Stimulated activated CD4-positive, alpha-beta T cell treated with anti-CD3 and anti-CD28 coated beads, Interleukin-1b, Interleukin-23, amount 100 ng/mL, for 1 hour (primary cell): ENCODE measurements at regions not wholly inside any gene's neighbourhood (a gene's known extent, or its start where the extent isn't known, plus 50 kb on each side); places are given as distances from the start of the nearest gene placed in this dataset.
"Not testable (repeated sequence)": the region's sequence is repeated elsewhere in the genome, so short reads cannot be mapped to it uniquely, and the experiment has no call there.

Source experiments
- DNase-seq, 2 donors: peaks; one replicate each; pipeline ENCODE4 v3.0.0-alpha.2; 2020; ENCODE audit warnings: low read depth in 2 of 2

DNA sequence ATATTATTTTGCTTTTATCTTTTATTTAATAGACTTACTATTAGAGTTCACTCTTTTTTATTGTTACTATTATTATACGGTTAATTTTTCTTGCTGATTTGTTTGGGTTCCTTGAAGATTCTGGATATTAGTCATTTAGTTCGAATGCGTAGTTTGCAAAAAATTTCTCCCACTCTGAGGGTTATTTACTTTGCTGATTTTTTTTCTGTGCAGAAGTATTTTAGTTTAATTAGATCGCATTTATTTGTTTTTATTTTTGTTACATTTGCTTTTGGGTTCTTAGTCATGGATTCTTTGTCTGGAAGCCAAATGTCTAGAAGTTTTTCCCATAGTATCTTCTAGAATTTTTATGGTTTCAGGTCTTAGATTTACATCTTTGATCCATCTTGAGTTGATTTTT, 585.2 kb downstream of the CPS1 start:
- DNase-seq = no peak

GRCh38 chr2:211144078-211144477, 587.7 kb downstream of the CPS1 start:
- DNase-seq = no peak

DNA sequence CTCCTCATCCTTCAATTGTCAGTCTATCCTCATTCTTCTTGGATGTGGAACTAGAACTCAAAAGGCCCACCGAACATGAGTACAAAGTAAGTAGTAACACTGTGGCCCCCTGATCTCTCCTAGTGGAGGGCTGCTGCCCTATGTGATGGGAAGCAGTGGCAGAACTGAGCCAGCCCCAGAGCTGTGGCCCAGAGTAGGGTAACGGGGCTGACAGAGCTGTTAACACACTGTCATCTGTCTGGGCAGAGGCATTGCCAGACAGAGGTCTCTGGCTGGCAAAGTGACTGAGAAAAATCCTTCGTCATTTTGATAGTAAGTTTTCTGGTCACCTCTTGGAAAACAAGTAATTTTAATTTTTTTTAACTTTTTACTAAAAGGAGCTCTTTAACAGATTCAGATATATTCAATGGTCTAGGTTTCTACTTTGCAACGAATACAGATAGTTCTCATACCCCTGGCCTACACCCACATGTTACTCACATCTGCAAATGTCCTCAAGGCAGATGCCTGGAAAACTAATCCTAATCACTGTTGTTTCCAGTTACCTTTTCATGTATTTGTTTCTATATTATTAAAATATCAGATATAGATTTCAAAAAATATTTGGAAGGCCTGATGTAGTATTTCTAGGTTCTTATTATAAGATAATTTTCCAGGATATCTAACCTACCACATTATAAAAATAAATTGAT, 588.7 kb downstream of the CPS1 start:
- DNase-seq = no peak

DNA sequence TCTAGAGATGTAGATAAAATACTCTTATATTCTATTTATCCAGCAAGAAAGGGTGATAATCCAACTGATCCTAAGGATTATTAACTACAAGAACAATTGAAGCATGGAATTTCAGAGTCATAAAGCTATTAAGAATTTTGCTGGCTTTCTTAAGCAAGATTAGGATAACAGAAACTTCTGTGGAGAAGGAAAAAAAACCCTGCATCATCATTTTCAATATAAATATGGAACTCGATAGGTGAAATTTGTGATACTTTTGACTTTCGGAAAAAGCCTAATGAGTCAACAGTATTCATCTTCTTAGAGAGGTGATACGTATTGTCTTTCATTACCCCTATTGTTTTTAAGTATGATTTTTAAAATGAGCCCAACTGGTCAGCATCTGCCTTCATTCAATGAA, 593.3 kb downstream of the CPS1 start:
- DNase-seq = no peak

GRCh38 chr2:211157211-211157610, 600.8 kb downstream of the CPS1 start:
- DNase-seq = no peak

DNA sequence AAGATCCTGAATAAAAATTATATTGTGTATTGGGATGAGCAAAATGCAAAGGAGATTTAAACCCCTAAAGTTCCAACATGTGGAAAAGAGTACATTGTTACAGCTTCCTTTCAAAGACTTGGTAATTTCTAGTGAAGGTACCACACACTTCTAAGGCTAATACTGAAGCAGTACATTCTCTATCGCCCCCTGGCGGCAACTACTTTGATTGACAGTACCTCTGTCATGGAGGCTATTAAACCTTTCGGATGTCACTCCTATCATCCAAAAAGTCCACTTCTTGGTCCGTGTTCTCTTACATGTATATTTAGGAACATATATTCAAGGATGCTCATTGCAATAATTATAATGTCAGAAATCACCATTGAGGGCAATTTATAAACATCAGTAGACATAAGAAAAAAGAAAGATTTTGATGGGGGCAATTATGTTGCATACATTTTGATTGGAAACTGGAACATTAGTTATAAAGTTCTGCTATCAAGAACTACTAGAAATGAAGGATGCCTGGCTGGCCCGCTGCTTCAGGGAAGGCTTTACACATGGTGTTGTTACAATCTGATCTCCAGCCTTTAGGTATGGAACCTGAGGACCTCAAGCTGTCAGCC, 601.6 kb downstream of the CPS1 start:
- DNase-seq = peak; percentile 16 to 41

DNA sequence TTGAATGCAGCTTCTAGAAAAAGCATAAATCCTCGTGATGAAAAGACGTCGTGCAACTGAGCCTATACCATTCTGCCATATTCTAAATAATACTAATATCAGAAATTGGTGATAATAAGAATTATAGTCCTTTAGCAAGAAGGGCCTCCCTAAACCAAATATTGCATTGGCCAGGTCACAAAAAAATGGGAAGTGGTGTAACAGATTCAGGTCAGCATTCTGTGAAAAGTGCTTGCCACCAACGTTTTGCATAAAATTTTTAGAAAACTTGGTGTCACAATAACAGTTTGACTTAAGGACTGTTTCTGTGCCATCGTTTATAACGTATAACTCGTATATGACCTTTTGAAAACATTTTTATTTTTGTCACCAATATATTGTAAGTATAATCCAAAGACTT, 603.6 kb downstream of the CPS1 start:
- no peak for DNase-seq

- no peak for DNase-seq
Measured at GRCh38 chr2:211161236-211161635, 604.8 kb downstream of the CPS1 start.

GRCh38 chr2:211162911-211163310, 606.5 kb downstream of the CPS1 start:
- no peak for DNase-seq

DNA sequence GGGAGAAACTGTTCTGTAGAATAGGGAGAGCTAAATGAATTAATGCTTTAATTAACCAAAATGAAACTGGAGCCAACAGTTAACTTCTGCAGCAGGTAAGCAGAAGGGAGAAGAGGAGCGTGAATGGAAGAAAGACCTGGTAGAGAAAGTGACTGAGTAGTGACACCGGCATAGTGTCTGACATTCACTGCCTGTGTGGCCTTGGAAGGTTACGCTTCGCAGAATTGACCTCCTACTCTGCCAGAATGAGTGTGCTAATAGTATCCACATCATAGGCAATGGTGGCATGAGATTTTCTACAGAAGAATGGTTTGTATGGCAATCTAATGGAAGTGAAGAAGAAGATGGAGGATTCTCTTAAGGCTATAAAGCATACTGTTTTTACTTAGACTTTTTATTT, 614.4 kb downstream of the CPS1 start:
- no peak for DNase-seq

- no peak for DNase-seq
Measured at GRCh38 chr2:211174021-211174420, 617.6 kb downstream of the CPS1 start.

DNA sequence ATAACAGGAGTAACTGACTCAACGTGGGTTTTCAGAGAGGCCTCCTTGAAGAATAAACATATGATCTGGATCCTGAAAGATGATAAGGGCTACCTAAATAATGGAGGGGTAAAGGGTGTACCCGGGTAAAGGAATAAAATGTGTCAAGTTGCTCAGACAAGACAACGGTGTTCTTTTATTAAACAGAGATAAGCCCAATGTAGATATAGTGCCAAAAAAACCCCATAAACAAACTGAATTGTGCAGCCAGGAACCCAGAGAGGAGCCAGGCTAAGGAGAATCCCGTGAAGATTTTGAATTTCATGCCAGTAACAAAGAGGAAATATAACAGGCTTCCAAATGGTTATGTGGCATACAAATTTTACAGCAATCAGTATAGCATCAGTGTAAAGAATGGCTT, 618.2 kb downstream of the CPS1 start:
- no peak for DNase-seq

DNA sequence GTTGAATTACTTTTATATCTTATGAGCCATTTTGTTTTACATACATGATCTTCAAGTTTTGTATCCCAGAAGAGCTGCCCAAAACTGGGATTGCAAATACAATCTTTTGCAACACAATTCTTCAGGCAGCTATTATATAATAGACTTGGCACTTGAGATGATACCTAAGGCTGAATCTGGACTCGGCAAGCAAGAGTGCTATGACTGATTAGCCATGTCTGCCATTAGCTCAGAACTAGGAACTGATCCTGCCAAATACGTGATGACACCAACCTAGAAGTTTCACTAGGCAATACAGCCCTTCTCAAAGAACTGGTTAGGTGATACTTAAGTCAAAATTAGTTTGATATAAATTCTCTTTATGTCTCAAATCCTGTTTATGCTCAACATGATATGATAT, 619.6 kb downstream of the CPS1 start:
- no peak for DNase-seq

DNA sequence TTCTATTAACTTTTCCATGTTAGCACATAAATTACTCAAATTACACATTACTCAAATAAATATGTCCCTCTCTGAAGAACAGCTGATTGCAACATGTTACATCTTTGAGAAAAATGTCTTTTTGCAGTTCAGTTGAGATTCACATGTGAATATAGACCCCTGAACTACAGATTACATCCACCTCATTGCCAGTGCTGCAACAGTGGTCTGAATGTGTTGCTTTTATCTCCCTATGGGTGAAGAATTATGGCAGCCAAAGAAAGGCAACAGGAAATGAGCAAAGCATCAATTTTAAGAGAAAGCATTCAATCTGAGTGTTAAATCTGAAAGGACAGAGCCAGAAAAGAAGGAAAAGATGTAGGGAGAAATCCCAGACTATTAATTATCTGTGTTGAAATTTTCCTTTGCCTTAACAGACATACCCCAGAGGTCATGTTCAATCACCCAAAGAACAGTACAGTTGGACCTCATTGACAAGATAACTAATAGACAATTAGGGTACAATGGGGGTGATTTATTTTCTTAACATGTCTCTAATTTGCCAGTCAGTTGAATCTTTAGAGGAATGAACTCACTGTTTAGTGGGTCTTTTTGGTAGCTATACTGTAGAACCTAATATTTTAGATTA, 620.2 kb downstream of the CPS1 start:
- no peak for DNase-seq

DNA sequence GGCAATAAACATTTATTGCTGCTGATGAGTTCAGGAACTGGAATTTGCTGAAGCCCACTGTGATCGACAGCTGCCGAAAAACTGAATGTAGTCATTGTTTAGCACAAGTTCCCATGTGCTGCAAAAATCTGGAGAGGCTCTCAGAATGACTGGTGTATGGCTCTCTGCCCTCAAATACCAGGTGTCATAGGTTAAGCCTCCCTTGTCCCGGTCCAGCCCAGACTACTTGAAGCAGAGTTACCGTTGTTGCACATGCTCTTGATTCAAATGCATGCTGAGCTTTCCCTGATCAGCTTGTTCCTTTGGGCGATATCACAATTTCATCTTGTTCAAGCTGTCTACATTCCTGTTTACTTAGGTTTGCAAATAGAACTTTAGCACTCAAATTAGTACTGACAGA, 625.2 kb downstream of the CPS1 start:
- no peak for DNase-seq

DNA sequence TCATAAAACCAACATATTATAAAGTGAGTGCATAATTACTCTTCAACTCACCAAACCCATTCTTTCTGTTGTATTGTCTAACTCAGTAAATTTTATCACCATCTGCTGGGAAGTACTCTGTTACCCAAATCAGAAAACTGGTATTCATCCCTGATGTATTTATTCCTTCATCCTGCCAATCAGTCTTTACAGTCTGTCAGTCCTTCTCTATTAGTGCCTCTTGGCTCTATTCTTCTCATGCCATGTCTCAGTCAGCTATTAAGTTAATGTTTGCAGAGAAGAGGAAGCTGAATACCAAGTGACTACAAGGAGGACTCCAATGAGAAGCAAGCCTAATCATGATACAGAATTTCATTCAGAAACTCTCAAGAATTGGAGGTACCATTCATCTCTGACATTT, 631.2 kb downstream of the CPS1 start:
- DNase-seq = no peak

GRCh38 chr2:211203986-211204385, 647.6 kb downstream of the CPS1 start:
- no peak for DNase-seq

DNA sequence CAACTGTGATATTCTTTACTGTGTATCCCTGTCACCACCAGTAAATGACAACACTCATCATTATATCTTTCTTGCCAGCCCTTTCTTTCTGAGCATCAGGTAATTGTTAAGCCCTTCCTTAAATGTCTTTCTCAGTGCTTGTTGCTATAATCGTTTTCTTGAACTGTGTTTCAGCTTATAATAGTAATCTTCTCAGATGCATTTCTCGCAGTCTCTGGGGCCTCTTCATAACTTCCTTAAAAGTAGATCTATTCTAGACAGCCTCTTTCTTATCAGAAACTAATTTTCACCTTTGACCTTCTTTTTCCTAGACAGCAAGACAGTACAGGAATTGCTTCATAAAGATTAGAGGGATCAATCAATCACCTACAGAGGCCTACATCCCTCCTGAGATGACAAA, 648.1 kb downstream of the CPS1 start:
- DNase-seq = no peak

DNA sequence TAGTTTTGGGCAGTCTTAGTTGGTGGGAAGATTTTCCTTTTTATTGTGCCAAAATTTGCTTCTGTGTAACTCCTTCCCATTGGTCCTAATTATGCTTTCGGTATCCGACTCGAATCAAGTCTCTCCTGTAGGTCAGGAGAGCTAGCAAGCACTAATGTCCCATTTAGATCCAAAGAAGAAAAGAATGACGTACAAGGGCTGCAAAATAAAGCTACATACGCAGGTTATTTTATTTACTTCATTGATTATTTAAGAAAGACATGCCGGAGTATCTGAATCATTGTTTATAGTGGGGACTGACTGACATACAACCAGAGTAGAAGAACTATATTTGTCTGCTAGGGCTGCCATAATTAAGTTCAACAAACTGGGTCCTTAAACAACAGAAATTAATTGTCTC, 648.5 kb downstream of the CPS1 start:
- no peak for DNase-seq

DNA sequence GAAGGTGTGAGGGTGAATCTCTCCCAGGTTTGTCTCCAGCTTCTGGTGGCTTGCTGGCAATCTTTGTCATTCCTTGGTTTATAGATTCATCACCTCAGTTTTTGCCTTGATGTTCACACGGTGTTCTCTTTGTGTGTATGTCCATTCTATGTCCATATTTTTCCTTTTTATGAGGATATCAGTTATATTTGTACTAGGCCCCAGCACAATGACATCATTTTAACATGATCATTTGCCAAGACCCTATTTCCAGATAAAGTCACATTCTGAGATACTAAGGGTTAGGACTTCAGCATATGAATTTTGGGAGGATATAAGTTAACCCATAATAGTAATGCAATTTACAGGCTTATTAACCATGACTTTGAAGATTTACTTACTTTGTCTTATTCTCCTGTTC, 649.0 kb downstream of the CPS1 start:
- no peak for DNase-seq

GRCh38 chr2:211205836-211206235, 649.4 kb downstream of the CPS1 start:
- no peak for DNase-seq

DNA sequence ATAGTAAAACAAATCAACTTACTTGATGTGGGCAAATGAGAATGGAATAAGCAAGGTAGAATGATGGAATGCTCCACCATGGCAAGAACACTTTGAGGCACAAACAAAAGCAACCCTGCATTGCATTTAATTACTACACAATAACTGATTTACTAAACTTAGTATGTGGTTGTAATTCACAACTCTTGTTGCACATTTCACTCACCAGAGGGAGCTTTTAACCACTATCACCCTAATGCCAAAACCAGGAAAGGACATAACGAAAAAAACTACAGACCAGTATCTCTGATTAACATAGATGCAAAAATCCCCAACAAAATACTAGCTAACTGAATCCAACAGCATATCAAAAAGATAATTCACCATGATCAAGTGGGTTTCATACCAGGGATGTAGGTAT, 659.8 kb downstream of the CPS1 start:
- DNase-seq = no peak

DNA sequence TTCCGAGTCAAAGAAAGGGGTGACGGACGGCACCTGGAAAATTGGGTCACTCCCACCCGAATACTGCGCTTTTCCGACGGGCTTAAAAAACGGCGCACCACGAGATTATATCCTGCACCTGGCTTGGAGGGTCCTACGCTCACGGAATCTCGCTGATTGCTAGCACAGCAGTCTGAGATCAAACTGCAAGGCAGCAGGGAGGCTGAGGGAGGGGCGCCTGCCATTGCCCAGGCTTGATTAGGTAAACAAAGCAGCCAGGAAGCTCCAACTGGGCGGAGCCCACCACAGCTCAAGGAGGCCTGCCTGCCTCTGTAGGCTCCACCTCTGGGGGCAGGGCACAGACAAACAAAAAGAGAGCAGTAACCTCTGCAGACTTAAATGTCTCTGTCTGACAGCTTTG, 663.1 kb downstream of the CPS1 start:
- DNase-seq = not testable (repeated sequence)

DNA sequence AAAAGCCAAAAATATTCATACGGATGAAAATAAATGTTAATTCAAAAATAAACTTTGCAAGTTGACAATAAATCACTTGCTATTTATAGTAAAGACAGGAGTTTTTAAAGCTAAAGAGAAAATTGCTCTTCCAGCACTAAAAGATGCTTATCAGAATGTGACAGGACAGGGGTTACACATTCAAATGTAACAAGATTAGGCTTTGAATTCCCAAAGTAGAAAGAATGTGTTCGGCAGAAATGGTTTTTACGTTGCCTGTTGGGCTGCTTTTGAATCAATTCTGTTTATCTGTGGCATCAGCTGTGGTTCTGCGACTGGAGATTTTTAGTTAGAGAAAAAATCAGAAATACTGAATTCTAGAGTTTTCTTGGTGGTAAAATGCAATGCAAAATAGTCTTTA, 669.4 kb downstream of the CPS1 start:
- DNase-seq = no peak
